Left cardiac atrium (tissue), 4 donors: ENCODE measurements at regions not wholly inside any gene's neighbourhood (a gene's known extent, or its start where the extent isn't known, plus 50 kb on each side); places are given as distances from the start of the nearest gene placed in this dataset.
"Not testable (repeated sequence)": the region's sequence is repeated elsewhere in the genome, so short reads cannot be mapped to it uniquely, and the experiment has no call there.

Experiments used
- ATAC-seq, 2 donors: fragments of 200-7000 bp; cut with Tn5 transposase; one replicate each; pipeline ENCODE4 v1.9.1; 2020; ENCODE audit warnings: mild to moderate bottlenecking in 2 of 2, moderate library complexity in 2 of 2
- DNase-seq: peaks from one replicate; pipeline ENCODE4 v3.0.0-alpha.2; 2020
- intact Hi-C, 2 donors: fragments of 100-400 bp; cut with DNase I; formaldehyde crosslinking; loops; one replicate each; pipeline versions ENCODE4 v1.14.1 to v1.15.1; 2022 to 2023
- donor health status: DM: no; HTN: yes; CAD: no.
- donor health status: DM: no; HTN: yes; CAD: no; lungs with severe emphysema.
- donor health status: DM: yes; HTN: yes; CAD: no.
- donor health status: Dilated cardiomyopathy.

DNA sequence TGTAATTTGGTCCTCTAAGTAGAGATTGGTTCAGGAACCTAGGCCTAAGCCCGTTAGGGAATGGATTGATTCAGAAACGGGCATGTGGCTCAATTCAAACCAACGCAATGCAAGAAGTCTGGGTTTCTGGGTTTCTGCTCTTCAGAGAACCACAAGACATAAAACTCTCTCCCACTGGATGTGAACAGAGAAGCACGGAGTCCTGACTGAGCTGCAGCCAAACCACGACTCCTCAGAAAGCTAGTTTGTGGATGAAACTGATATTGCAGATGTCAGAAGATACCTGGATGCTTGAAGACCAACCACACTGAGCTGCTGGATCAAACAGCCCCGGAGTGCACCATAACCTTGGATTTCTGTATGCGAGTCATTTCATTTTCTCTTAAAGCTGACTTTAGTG, 50.0 kb downstream of the SOD2 start:
- no peak for ATAC-seq
- intact Hi-C loops: loop anchor here in 1 of 2 donors (5.0 kb wide), 1 partner anchor 471 kb away; no protein-coding TSS in a partner anchor
- DNase-seq: no peak

DNA sequence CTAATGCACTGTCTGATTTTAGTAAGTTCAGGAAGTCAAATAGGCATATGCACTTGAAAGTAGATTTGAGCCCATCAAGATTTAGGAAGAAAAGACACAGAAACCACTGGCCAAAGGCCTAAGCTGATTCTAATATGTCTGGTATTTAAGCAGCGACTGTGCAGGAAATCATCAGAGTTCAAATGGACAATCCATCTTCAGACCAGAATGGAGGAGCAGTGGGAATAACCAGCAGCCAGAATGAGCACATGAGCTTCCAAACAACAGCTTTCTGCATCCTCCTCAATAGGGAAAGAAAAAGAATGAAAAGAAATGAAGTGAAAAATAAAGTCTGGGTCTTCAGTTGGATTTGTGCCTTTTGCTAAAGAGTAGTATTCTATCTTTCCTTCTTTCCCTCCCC, 50.6 kb downstream of the SOD2 start:
- DNase-seq (no peak), ATAC-seq (no peak)
- intact Hi-C loops: loop anchor here in 1 of 2 donors (5.0 kb wide), 1 partner anchor 470 kb away; no protein-coding TSS in a partner anchor

DNA sequence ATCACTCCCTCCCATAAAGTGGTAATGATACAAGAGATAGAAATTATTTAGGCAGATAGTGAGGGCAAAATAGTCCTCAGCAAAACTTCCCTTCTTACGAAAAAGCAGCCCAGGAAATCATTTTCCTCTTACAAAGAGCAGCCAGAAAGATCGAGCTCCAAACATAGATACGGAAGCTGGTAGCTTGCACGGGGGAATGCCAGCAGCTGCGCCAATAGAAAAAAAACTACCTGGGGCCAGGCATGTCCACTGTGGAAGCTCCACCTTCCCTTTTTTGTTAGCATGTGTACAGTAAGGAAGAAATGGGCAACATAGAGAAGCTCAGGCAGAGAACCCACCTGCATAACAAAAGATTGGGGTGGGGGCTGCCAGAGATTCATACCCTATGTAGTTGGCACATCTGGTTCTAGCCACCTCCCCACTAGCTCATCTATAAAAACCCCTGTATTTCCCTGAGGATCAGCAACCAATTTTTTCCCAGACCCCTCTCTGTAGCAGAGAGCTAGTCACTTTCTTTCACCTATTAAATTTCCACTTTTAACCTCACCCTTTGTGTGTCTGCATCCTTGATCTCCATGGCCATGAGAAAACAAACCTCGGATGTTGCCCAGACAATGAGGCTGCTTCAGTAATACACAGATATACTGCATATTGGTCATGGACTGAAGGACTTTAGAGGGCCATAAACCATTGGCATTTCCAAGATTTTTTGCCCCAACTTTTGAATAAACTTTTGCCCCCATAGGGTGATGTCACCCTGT, 52.1 kb downstream of the SOD2 start:
- intact Hi-C loops: loop anchor here in 1 of 2 donors (5.0 kb wide), 1 partner anchor 469 kb away; no protein-coding TSS in a partner anchor
- DNase-seq: no peak
- no peak for ATAC-seq

DNA sequence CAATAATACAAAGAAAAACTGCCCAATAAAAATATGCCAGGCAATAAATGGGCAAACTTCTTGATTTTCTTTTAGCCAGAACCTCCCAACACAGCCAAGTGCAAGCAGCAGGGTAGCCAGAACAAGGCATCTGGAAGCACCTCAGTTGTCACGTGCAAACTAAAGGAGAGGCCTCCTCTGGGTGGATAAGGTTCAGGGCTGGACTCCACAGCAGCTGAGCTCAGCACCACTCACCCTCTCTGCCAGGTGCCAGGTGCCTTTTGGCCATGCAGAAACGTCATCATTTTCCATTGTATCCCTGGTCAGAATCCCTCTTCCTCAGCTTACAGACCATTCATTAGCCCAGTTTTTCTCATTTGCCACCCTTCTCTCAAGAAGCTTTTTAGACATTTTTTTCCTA, 52.7 kb downstream of the SOD2 start:
- ATAC-seq (no peak), DNase-seq (no peak)
- intact Hi-C loops: loop anchor here in 1 of 2 donors (5.0 kb wide), 1 partner anchor 468 kb away; no protein-coding TSS in a partner anchor

DNA sequence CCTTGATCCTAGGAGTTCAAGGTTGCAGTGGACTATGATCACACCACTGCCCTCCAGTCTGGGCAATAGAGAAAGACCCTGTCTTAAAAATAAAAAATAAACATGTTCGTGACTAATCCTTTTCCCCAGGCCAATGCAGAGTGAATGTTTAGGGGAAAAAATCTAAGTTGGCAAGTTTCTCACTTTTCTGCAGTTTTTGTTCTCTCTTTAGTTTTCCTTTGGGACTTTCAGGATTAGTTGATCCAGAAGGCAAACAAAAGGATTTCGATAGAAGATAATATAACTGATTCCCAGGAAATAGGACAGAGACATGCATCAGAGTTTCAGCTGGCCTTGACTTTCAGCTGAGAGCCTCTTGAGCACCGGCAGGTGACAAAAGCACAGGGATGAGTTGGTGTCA, 53.3 kb downstream of the SOD2 start:
- DNase-seq: no peak
- no peak for ATAC-seq
- intact Hi-C loops: loop anchor here in 1 of 2 donors (5.0 kb wide), 1 partner anchor 467 kb away; no protein-coding TSS in a partner anchor

DNA sequence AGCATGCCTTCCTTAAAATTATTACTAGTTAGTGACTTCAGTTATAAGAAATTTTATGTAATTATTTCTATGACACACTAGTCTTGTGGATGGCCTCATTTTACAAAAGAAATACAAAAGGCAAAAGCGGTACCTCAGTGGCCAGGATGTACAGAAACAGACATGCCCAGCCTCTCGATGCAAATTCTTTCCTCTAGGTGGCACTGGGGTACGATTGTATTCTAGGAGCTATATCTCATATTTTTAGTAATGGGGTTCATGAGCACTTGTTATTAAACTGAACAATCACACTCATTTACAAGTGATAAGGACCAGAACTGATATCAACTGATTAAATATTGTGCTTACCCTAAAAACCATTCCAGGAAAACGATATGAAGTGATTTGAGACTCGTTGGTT, 59.8 kb downstream of the SOD2 start:
- ATAC-seq (no peak), DNase-seq (no peak)
- intact Hi-C loops: no loop called here

DNA sequence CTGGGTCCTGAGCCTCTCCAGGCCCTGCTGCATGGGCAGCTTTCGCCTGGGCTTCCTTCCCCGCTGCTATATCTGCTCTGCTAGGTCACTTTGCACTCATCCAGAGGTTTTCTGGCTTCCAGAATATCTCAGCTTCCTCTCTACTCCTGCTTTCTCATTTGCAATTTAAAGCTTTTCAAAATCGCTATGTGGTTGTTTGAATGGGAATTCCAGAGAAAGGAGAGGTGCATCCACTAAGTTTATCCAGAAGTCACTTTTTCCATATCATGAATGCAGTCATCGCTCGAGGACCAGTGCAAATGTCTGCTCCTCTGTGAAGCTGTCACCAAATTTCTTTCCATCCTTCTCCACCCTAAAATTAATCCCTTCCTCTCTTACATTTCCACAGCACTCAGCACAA, 61.2 kb downstream of the SOD2 start:
- DNase-seq (no peak), ATAC-seq (no peak)
- intact Hi-C loops: no loop called here

DNA sequence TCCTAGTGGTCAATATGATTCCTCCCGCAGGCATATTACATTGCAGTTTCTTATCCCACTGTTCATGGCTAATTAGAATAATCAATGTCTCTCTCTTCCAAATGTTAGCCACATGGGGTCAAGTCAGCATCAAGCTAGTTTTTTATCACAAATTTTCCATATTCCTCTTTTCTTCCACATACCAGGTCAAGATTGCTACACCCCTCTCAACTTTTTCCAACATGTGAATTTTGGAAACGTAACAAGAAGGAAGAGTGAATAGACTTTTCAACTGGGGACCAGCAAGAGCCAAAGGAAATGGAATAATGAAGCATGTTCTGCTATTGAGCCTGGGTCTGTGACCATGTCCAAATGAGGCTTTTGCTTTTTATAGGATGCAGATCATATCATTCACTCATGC, 65.1 kb downstream of the SOD2 start:
- intact Hi-C loops: no loop called here
- ATAC-seq (no peak), DNase-seq (no peak)

DNA sequence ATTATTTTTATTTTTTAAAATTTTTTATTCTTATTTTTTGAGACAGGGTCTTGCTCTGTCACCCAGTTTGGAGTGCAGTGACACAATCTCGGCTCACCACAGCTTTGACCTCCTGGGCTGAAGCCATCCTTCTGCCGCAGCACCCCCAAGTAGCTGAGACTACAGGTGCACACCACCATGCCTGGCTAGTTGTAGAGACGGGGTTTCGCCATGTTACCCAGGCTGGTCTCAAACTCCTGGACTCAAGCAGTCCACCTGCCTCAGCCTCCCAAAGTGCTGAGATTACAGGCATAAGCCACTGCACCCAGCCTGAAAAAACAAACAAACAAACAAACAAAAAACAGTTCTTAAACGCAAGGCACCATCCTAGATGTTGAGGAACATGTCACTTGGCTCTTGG, 66.5 kb downstream of the SOD2 start:
- intact Hi-C loops, ATAC-seq: not testable (repeated sequence)

DNA sequence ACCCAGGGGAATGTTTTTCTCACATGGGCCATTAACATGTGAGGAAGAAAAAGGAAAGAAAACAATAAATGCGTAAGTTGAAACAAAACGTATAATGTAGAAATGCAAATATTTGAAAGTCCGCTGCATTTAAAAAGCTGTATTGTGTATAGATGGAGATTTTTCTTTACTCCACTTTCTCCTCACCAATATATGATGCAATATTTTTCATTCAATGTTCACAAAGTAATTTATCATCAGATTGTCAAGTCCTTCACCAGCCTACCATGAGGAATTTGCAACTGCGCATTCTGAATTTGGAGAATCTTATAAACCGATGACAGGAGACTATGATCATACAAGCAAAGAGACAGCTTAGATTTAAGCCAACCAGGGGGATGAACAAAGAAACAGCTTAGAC, 69.9 kb downstream of the SOD2 start:
- DNase-seq (no peak), ATAC-seq (no peak)
- intact Hi-C loops: no loop called here

More for the DNA sequence above, 66.5 kb downstream of the SOD2 start:
- DNase-seq: not testable (repeated sequence)

DNA sequence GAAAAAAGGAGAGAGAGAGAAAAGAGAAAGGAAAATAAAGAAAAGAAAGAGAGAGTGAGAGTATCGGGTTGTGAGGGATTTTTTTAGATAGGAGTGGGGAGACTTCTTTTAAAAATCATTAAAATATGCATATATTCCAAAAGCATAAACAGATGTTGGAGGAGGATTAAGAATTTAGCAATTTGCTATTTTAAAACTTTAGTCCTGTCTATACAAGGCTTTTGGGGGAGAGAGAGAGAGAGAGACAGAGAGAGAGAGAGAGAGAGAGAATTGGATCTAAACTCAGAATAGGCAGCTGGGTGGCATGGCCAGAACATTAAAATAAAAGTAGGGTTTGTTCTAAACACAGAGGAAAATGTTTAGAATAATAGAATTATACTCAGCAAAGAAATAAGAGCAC, 72.1 kb downstream of the SOD2 start:
- intact Hi-C loops: no loop called here
- ATAC-seq (no peak), DNase-seq (no peak)

DNA sequence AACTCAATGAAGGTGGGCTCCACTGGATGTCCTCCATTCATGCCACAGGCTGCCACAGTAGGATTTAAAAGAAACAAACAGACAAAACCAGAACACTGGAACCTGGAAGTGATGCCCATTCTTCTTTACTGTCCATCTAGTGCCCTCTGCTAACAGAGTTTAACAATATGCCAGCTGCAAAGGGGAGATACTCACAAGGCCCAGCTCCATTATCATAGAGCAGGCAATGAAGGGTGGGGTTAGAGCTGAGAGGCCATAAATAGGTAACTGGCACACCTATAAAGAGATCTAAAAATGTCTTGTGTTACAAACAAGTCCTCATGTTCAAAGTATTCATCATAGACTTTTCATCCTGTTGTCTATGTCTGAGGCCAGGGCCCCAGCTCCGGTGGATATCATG, 75.6 kb downstream of the SOD2 start:
- intact Hi-C loops: no loop called here
- ATAC-seq: no peak
- DNase-seq: no peak

DNA sequence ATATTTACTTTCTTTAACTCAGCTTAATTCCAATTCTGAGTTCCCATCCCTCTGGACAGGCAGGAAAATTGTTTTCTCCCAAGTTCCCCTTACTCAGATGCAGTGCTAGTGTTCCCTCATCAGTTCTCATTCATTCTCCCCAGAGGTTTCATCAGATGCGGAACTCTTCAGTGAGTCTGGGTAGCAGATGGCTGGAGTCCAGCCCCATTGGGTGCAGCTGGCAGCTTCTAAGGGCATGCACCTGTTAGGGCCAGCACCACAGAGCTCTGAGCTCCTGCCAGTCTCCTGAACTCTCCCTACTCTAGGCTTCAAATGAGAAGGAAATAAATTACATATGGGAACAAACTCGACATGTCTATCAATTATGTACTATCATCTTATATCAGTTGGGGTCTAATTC, 76.6 kb downstream of the SOD2 start:
- intact Hi-C loops: no loop called here
- no peak for DNase-seq
- ATAC-seq: no peak

DNA sequence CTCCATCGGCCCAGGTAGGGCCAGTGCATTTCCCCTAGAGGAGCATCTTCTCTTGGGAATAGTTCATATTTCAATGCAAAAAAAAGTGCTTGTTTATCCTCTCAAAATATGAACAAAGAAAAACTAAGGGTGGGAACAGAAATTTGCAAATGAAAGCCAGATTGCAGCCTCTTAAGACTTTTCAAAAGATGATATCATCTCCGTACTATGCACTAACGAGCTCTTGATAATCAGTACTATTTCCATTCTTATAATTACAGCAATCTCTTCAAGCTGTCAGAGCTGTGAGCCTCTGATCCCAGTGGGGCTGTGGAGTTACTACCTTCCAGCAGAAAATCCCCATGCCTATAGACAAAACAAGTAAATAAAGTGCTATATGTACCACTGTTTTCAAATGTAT, 77.1 kb downstream of the SOD2 start:
- intact Hi-C loops: no loop called here
- ATAC-seq (no peak), DNase-seq (no peak)

DNA sequence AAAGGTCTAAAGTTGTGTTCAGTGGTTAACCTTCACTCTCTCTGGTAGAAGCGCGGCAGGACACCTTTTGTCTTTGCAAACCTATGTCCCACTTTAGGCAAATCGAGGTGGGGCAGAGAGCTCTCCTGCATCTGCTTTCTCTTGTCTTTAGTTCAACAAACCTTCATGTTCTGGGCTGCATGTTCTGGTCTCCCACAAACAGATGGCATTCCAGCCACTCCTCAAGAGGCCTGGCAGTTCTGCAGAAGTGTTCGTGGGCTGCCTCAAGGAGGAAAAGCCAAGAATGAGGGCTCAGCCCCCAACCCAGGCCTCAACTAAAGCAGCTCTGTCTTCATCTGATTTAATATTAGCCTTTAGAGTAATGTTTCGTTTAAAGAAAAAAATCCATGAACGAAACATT, 82.2 kb downstream of the SOD2 start:
- ATAC-seq: no peak
- intact Hi-C loops: no loop called here
- DNase-seq: no peak

DNA sequence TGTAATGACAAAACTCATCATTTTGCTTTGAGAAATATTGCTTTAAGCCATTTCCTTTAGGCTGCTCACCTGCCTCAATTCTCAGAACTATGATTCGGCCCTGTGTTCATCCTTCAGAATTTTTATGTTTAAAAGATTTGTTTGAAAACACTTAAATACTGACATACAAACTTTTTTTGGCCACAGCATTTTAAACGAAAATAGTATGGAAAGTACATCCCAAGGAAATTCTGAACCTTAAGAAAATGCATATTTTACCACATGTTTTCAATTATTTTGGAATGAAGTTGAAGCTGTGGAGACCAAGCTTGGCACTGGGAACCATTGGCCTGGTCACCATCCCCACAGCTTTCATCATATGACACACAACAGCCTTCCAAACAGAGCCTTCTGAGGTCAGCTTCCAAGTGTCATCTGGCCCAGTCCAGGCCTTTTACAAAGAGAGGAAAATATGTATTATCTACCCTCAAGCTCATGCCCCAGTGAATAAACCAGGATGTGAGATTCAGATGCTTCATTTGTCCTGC, 83.3 kb downstream of the SOD2 start:
- DNase-seq (no peak), ATAC-seq (peak; percentile 44 to 49)
- intact Hi-C loops: no loop called here

DNA sequence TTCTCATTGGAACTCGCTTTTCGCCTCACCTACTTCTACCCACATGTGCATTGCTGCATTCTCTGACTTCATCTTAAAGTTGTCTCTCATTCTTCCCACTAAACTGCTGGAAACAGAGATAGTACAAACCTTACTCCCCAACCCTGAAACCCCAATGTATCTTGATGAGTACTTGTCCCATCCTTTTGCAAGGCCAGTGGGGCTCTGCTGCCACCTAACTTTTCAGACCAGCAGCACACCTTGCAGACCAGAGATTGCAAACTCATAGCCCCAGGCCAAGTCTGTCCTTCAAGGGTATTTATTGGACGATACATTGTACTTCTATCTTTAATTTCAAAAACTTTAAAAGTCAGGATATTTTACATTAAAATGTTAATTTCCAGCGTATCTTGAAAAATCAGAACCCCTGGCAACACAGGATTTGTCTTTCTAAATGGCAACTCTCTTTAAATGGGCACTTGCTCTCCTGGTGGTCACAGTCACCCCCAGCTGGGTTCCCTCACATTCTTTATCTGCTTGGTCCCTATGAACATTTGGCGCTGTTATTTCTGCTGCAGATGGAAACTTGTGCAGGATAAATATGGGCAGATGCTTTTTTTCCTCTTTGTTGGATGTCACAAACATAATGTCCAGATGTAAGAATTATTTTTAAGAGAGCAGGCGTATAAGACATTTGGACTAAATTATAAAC, 83.9 kb downstream of the SOD2 start:
- no peak for ATAC-seq
- no peak for DNase-seq
- intact Hi-C loops: no loop called here

DNA sequence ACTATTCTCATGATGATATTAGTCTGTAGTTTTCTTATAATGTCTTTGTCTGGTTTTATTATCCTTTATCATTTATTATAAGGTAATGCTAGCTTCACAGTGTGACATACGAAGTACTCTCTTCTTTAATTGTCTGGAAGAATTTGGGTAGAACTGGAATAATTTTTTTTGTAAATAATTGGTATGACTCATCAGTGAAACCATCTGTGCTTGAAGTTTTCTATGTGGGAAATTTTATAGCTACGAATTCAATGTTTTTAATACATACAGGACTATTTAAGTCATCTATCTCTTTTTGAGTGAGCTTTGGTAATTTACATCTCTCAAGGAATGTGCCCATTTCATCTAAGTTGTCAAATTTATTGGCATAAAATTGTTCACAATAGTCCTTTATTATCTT, 86.3 kb downstream of the SOD2 start:
- no peak for DNase-seq
- intact Hi-C loops: no loop called here
- no peak for ATAC-seq

DNA sequence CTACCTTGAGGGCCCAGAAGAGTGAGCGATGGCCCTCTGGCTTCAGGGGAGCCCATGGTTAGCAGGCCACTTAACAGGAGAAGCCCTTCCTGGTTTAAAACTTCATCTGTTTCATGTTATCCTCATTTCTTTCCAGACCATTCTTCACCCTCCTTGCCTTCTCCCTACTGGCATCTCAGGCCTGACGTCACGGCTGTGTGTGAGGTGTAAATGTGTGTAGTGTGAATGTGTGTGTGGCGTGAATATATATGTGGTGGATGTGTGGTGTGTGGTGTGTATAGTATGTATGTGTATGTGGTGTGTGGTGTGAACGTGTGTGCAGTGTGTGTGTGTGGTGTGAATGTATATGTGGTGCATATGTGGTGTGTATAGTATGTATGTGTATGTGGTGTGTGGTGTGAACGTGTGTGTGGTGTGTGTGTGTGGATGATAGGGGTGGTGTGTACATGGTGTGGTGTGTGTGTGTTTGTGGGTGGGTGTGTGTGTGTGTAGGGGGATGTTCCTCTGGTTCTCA, 88.5 kb downstream of the SOD2 start:
- ATAC-seq: no peak
- intact Hi-C loops: no loop called here
- DNase-seq: no peak

DNA sequence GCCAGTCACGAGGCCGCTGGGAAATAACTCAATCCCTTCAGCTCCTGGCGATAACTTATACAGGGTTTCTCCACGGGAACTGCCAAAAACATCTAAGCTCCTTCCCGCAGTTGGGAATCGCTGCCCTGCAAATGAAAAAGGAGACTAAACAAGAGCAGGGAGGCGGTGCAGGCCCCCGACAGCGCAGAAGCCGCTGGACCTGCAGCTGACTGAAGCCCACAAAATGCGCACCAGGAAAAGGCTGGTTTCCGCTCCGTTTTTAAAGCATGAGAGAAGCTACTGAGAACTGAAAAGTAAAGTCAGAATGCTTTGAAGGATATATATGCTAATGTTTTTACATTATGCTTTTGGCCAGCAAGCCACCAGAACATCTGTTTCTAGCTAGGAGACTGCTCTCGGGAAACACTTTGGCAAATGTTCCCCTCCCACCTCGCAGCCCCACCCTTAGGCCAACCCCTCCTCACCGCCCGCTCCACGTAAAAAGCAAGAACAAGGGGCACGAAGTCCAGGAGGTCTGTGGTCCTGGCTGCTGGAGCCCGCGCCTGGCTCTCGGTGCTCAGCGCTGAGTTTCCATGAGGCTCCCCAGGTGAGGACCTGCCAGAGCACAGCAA, 90.5 kb downstream of the SOD2 start:
- DNase-seq (no peak), ATAC-seq (no peak)
- intact Hi-C loops: no loop called here
